ENCODE measurements at regions not wholly inside any gene's neighbourhood (a gene's known extent, or its start where the extent isn't known, plus 50 kb on each side); places are given as distances from the start of the nearest gene placed in this dataset.

DNA sequence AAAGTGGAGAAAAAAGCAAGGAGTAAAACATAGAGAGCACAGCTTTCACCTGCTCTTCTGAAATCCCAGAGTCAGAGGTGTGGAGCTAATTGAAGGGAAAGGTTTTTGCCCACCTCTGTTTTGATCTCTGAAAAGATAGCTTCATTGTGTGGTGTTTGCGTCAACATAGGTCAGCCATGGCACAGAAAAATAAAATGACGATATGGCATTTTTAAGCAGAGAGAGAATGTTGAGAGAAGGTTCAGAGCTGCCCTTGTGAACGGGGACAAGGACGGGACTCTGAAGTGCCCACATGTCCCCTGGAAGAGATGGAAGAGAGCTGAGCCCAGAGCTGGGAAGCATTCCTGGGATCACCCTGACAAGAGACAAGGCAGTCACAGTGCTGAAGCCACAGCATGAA is 249.4 kb upstream of the PLSCR5 start (continued):
- TF ChIP-seq ZBTB33 (IDR thresholded peaks at IDR 0.05) = no peak
- TF ChIP-seq, protein P1, sequence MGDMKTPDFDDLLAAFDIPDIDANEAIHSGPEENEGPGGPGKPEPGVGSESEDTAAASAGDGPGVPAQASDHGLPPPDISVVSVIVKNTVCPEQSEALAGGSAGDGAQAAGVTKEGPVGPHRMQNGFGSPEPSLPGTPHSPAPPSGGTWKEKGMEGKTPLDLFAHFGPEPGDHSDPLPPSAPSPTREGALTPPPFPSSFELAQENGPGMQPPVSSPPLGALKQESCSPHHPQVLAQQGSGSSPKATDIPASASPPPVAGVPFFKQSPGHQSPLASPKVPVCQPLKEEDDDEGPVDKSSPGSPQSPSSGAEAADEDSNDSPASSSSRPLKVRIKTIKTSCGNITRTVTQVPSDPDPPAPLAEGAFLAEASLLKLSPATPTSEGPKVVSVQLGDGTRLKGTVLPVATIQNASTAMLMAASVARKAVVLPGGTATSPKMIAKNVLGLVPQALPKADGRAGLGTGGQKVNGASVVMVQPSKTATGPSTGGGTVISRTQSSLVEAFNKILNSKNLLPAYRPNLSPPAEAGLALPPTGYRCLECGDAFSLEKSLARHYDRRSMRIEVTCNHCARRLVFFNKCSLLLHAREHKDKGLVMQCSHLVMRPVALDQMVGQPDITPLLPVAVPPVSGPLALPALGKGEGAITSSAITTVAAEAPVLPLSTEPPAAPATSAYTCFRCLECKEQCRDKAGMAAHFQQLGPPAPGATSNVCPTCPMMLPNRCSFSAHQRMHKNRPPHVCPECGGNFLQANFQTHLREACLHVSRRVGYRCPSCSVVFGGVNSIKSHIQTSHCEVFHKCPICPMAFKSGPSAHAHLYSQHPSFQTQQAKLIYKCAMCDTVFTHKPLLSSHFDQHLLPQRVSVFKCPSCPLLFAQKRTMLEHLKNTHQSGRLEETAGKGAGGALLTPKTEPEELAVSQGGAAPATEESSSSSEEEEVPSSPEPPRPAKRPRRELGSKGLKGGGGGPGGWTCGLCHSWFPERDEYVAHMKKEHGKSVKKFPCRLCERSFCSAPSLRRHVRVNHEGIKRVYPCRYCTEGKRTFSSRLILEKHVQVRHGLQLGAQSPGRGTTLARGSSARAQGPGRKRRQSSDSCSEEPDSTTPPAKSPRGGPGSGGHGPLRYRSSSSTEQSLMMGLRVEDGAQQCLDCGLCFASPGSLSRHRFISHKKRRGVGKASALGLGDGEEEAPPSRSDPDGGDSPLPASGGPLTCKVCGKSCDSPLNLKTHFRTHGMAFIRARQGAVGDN (IDR thresholded peaks at IDR 0.05) = no peak
- TF ChIP-seq CHD2 (IDR thresholded peaks at IDR 0.05; ENCODE audit: borderline replicate concordance, low read depth, low read length) = no peak
- no peak for TF ChIP-seq NFXL1 (IDR thresholded peaks at IDR 0.05; ENCODE audit: borderline replicate concordance)
- no peak for TF ChIP-seq ESRRA (IDR thresholded peaks at IDR 0.05; ENCODE audit: low read length)
- TF ChIP-seq, protein P2, sequence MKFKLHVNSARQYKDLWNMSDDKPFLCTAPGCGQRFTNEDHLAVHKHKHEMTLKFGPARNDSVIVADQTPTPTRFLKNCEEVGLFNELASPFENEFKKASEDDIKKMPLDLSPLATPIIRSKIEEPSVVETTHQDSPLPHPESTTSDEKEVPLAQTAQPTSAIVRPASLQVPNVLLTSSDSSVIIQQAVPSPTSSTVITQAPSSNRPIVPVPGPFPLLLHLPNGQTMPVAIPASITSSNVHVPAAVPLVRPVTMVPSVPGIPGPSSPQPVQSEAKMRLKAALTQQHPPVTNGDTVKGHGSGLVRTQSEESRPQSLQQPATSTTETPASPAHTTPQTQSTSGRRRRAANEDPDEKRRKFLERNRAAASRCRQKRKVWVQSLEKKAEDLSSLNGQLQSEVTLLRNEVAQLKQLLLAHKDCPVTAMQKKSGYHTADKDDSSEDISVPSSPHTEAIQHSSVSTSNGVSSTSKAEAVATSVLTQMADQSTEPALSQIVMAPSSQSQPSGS (IDR thresholded peaks at IDR 0.05; ENCODE audit: low read length) = no peak
- no peak for TF ChIP-seq ZNF217 (IDR thresholded peaks at IDR 0.05)
- TF ChIP-seq MXI1 (IDR thresholded peaks at IDR 0.05; ENCODE audit: low read depth, low read length) = no peak
- no peak for TF ChIP-seq FOXM1 (IDR thresholded peaks at IDR 0.05; ENCODE audit: low read depth, low read length)
- TF ChIP-seq MTA3 (IDR thresholded peaks at IDR 0.05; ENCODE audit: borderline replicate concordance, low read length) = no peak
- no peak for TF ChIP-seq POLR2AphosphoS5 (IDR thresholded peaks at IDR 0.05; ENCODE audit: low read length)
- no peak for TF ChIP-seq MEF2B (IDR thresholded peaks at IDR 0.05; ENCODE audit: partially characterized antibody, poor library complexity, severe bottlenecking)
